Hematopoietic multipotent progenitor cell treated with erythropoietin and hydrocortisone succinate and interleukin-3 and kit ligand, for 8 days (in vitro differentiated cells): ENCODE measurements at regions not wholly inside any gene's neighbourhood (a gene's known extent, or its start where the extent isn't known, plus 50 kb on each side); places are given as distances from the start of the nearest gene placed in this dataset.
"Not testable (repeated sequence)": the region's sequence is repeated elsewhere in the genome, so short reads cannot be mapped to it uniquely, and the experiment has no call there.

Source experiments
- DNase-seq: peaks from one replicate; pipeline ENCODE4 v3.0.0-alpha.2; 2015

DNA sequence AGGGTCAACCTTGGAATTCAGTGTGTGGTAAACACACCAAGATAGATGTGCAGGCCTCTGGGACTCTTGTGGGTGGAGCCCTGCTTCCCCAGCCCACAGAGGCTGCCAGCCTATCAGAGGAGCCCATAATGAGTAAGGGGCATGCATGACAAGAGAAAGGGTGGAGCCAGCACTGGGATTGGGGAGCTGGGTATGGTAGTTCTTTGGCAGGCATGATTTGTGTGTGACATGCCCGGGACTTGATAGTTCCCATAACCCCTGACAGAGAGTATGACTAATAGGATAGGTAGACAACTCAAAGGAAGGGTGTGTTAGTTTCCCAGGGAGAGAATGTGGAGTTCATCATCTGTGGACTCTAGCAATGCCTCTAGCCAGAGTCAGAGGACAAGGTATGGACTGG lies 143.0 kb downstream of the EMP1 start:
- DNase-seq: no peak

DNA sequence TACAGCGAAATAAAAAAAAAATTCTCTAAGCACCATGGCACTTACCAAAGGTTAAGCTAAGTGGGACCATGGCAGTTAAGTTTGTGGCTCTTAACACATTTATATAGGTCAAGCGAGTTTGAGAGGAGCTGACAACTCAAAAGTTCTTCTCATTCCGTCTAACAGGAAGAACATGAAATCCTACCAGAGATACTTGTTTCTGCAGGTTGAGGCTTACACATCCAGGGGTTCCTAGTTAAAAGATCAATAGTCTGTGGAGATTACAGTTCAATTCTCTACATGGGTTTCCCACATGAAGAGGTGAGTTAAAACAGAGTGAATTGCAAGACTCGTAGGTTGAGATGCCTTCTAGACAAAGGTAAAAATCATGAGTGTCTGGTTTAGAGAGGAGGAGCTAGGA lies 142.6 kb downstream of the EMP1 start:
- no peak for DNase-seq

DNA sequence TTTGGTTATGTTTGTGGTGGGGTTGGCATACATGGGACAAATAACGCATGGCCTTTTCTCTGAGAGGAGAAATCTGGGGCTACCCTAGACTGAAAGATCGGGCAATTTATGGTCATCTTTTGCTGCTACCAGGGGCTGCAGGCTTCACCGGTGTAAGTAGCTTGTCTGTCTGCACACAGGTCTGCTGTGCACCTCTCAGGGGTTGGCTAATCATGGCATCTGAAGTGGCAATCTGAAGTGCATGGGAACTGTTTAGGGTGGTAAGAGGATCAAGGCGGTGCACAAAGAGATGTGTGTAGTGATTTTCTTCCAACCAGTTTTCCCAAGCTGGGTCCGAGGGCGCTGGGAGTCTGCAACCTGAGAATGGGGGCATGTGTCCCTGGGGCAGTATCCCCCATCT lies 141.3 kb downstream of the EMP1 start:
- no peak for DNase-seq

DNA sequence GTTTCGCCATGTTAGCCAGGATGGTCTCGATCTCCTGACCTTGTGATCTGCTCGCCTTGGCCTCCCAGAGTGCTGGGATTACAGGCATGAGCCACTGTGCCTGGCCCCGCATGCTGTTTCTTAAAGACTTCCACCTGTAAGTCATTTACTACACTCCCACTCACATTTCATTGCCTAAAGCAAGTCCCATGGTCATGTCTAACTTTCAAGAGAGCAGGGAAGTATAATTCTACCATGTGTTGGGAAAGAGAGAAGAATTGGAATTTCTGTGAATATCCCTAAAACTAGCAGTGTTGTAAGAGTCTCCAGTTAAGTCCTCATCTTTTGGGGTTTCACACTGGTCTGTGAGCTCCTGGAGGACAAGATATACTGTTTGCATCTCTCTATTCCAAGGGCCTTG lies 139.7 kb downstream of the EMP1 start:
- no peak for DNase-seq

DNA sequence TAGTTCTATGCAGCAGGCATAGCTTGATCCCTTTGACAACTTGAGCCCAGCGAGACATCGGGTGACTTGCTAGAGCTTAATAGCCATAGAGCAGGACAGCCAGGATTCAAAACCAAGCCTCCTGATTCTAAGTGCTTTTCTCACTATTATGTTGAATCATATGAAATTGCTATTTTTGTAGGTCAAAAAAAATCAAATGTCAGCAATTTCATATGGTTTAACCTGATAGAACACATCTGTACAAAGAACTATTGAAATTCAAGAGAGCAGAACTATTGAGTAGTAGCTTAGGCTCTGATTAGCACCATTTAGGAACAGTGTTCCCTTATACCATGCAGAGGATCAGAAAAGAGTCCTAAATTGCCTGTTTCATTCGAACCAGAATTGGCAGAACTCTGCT lies 132.0 kb downstream of the EMP1 start:
- DNase-seq: no peak

DNA sequence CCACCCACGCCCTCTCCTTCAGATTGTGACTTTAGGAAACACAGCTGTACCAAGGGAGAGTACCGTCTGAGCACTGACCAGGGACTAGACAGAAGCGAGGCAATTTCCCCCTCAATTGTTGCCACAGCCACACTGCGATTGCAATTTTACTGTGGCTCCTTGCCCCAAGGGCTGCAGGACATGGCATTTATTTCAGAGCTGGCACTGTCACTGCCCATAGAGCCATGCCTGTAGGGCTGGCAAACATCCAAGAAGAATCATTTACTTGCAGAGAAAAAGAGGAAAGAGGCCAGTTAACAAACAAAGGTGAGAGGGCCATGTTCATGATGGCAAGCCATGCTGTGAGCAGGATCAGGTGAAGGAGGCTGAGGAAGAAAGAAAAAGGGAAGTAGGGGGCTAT lies 129.6 kb downstream of the EMP1 start:
- no peak for DNase-seq

DNA sequence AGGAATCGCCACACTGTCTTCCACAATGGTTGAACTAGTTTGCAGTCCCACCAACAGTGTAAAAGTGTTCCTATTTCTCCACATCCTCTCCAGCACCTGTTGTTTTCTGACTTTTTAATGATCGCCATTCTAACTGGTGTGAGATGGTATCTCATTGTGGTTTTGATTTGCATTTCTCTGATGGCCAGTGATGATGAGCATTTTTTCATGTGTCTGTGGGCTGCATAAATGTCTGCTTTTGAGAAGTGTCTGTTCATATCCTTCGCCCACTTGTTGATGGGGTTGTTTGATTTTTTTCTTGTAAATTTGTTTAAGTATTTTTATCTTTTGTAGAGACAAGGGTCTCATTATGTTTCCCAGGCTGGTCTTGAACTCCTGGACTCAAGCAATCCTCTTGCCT lies 128.5 kb downstream of the EMP1 start:
- not testable (repeated sequence) for DNase-seq

DNA sequence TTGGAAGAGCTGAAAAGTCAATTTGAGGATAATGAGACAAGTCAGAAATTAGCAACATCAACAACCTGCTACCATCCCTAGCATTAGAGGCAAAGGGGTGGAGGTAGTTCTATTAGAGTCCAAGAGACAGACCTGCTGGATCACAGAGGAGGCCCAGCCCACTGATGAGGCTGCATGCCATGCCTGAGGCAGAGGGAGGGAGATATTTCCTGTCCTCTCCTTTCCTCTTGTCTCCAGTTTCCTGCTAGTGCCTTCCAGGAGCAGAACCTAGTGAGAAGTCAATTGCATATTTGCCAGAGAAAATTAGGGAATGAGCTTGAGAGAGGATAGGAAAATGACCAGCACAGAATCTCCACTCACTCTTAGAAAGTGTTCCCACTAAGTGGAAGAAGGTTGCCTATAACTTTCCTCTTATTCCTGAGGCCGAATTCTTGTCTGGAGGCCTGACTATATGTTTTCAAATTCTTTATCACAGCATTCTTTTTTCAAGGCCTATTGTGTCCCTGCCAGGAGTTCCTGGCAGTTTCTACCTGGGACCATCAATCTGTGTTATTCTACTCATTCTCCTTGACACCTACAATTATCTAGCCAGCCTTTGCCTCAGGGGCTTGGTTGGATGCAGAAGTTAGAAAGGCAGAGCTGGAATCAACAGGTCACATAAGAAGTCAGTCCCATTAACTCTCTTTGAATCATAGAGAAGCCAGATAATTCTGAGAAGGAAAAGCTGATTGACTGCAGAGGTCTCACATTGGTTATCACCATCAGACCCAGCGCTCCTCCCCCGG lies 121.9 kb downstream of the EMP1 start:
- DNase-seq: no peak

DNA sequence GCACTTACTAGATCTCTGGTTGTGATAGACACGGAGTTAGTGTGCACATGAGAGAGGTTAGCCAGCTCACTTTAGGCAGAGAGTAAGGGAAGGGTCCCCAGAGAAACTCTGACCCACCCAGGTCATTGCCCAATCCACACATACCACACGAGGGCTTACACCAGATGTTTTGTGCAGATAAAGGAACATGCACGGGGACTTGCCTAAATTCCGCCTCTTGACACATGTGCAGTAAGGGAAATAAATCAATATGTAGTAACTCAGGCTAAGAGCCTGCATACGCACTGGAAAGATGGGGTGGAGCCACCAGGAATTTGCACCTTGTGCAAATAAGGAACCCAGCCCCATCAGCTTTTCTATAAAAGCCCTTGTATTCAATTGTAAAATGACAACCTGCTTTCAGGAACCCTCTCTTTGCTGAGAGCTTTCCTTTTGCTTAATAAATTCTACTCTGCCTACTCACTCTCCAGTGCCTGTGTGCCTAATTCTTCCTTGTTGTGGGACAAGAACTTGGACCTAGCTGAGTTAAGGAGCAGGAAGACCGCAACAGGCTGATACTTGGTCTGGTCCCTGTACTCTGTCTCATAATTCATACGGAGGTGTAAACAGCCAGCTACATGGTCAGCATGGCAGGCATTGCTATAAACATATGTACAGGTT lies 120.2 kb downstream of the EMP1 start:
- DNase-seq: peak; percentile 54

DNA sequence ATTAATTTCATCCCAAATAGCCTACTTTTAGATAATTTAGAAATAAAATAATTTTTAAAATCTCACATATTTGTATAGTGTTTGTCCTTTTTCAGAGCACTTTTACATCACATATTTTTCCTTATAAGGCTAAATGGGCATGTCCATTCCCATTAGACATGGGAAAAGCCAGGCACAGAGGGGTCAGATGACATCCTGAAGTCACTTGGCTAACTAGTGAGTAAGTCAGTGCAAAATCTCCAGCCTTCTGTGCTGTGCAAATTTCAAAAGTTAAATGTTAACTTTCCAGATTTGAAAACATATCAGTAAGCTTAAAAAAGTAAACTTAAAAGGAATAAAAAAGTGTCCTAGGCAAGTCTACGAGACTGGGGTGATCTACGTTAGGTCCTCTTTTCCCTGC lies 117.4 kb downstream of the EMP1 start:
- DNase-seq: no peak

DNA sequence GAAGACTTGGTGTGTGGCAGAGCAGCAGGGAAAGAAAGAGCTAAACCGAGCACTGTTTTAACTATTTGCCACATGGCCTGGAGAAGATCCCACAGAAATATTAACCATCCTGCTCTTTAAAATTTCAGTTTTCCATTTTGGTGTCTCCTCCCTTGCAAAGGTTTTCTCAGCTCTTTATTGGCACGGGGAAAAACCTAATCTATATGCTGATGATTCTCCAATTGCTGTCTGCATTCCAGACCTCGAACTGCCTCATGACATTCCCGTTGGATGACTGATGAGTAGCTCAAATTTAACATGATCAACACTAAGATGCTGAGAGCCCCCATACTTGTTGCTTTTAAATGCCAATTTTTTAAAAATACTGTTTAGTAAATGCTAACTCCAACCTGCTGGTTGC lies 115.0 kb downstream of the EMP1 start:
- DNase-seq: no peak

DNA sequence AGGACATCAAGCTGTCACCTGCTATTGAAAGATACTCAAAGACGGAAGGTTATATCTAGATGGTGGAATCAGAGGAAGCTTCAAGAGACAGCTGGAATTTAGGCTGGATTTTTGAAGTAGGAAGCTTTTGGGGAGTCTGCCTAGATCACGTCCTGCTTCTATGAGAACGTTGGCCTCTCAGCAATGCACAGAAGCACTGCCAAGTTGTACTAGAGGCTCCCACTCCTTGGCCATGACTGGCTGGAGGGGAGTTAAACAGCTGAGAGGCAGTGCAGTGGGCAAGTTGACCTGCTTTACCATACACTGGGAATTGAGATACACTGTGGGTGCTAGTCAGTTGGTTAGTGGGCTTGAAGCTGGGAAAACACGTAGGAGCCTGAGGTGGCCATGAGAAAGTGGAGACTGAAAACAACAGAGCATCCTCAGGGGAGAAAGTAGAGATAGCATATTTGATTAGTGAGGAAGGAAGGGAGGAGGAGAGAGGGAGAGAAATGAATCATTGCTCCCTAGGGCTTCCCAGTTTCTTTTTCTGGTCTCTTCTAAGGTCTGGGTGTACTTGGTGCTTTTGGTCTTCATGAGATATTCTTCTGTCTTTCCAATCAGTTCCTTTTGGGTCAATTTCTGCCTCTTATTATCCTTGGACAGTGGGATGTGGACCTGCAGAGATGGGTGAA lies 110.8 kb downstream of the EMP1 start:
- DNase-seq: no peak

DNA sequence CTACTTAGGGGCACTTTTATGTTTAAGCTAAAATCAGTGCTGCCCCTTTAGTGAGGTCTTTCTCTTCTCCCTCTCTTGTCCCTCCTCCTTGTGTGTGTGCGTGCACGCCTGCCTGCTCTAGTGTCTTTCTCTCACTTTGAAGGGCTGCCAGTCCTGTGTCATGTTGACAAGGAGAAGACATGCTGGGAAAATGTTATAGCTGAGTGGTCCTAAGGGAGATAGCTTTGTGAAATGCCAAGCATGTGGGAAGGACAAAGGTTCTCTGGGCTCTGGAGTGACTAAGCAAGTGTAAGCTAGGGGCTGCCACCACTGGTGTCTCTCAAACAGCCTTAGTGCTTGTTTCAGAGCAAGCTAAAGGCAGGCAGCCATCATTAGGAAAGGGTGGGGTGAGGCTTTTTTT lies 108.4 kb downstream of the EMP1 start:
- no peak for DNase-seq

DNA sequence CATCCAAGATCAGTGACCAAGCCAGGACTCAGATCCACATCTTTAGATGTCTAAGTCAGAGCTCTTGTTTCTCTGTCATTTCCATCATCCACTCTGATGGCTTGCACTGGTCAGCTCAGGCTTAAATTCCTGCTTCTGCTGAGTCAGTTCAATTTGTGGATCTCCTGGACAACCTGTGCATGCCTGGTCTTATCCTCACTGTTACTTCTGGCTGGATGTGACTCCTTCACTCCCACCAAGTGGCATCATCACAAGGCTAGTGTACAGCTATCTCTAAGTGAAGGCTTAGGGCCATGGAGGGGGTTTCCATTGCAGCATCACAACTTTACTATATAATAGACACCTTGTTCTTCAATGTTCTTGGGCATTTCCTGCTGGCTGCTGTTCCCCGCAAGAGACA lies 102.9 kb downstream of the EMP1 start:
- DNase-seq: no peak

DNA sequence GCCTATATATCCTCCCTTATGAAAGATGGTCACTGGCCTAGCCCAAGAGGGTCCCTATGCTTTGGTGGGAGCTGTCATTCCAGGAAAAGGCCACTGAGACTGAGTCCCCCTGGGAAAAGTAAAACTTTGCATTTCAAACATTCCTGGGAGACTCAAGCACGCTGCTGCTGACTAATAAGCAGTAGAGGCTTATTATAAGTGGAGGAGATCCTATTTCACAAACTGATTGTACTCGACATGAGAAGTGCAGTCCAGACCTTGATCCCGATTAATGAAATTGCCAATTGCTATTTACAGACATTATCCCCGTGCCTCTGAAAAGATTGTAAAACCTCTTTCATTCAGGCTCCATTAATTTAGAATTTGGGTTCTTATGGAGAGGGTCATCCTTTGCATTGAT lies 96.6 kb downstream of the EMP1 start:
- no peak for DNase-seq

DNA sequence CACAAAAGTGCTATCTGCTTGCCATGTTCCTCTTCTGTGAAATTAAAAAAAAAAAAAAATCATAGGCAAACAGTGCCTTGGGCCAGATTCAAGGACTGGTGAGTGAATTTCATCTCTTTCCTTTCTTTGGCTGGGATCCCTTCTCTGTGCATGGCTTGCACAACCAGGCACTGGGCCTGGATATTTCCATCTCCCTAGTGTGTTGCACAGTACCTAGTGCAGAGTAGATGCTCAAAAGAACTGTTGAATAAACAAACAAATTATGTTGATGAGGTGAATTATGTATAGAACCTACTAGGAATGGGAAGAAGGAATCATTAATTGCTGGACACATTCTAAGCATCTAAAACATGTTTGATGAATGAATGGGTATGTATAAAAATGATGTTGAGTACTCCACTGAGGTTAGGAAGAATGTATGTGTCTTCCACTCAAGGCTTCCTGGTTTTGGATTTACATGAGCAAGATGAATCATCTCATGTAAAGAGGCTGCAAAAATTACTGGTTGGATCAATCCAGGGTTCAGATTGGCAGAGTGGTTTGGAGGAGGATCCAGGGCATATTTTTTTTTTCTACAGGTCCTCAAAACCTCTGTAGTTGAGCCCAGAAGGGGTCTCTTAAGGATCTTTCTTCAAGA lies 93.2 kb downstream of the EMP1 start:
- DNase-seq: no peak

DNA sequence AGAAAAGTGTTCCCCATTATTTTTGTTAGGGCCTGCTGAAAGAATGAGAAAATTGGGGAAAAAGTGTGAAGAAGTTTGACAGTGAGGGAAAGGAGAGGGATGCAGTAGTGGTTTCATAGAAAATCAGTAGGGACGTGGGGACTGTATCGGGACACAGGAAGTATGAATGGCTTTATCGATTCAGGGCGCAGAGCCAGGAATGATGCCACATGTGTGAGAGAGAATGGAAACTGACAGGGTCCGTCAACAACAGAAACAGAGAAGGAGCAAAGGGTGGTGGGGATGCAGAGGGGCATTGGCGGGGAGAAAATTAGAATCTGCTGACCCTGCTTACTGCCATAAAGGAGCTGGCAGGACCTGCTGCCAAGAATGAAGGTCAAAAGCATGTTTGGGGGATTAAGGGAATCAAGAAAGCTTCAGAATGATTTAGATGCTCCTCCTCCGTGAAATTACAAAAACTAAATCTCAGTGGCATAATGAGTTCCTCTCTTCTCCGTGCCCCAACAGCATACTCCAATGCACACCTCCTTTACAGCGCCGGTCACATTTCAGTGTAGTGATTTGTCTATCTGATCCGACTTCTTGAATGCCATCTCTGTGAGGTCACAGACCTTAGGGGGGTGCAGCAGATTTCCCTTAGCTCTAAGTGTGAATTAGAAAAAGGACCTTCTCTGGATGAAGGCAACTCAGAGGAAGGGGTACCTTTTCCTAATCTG lies 92.6 kb downstream of the EMP1 start:
- no peak for DNase-seq

DNA sequence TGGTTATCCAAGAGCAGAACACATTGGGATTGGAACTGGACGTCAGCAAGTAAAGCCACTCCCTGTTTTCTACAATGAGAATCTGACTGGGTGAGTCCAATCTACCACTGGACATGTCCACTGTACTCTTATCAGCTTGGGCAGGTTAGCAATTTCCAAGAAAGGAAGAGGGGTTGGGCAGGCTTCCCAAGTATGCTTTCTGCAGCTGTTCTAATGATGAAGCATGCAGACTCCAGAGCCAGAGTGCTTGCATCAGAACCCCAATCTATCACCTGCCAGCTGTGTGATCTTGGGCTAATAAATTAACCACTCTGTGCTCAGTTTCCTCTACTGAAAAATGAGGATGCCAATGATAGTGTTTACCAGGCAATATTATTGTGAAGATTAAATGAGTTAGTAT lies 92.0 kb downstream of the EMP1 start:
- DNase-seq: peak; percentile 62

DNA sequence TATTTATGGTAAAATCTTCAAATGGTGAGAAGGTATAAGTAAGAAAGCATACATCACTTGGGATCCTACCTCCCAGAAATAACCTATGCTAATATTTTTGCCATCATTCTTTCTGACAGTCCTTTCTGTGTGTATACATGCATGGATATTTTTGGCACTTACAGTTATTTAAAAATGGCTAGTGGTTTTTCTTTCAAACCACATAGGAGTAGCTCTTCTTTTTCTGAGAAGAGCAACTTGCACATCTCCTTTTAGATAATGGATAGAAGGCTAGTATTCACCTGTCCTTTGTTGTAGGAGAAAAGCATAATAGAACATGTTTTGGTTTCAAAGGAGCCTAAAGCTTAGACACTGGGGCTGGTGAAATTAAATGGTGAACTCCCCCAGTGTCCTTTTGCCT lies 87.3 kb downstream of the EMP1 start:
- DNase-seq: no peak

DNA sequence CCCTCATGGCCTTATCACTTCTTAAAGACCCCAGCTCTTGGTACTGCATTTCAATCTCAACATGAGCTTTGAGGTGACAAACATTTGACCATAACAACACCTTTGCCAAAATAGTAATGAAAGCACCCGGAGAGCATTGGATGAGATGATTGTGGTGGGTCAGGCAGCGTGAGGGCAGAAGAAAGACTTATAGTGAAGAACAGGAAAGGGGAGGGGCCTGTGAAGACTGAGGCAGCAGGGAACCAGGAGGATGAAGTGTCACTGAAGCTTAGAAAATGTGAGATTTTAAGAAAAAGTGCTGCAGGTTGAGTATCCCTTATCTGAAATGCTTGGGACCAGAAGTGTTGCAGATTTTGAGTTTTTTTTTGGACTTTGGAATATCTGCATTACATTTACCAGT lies 86.3 kb downstream of the EMP1 start:
- no peak for DNase-seq

DNA sequence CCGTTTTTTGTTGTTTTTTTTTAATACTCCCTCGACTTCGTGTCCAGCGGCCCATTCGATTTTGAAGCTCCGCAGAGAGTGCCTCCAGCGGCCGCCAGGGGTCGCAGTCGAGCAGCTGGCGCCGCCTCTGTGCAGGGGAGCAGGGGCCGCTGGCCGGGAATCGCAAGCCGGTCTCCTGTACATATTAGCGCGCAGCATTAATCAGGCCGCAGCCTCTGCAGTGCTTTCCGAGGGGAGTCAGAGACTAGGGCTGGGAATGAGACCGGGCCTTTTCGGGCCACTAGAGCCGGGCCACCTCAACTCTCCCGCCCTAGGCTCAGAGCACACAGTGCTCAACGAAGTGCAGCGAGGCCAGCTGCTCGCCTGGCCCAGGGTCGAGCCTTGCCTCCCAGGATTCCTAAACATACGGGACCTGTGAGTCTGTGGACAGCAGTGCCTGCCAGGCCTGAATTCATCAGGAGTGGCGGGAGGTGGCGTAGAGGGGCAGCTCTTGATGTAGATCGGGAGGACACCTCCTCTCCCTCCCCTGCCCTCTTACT lies 81.8 kb downstream of the EMP1 start:
- DNase-seq: peak; percentile 49

DNA sequence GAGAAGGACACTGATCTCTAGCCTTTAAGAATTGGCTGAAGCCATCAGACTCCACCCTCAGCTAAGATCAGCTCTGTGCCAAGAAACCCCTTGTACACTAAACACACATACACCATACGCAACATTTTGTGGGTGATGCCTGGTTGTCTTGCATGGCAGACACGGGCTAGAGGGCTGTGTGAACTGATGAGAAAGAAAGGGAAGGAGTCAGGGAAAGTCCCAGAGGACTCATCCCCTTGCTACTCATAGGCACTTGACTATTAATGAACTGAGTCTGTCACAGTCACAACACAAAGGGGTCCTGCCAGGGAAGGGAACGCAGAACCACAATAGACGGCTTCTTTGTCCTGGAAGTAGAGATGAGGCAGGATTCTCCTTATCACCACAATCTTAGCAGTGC lies 80.8 kb downstream of the EMP1 start:
- no peak for DNase-seq
